Prostate gland (tissue), 2 donors: ENCODE measurements at regions not wholly inside any gene's neighbourhood (a gene's known extent, or its start where the extent isn't known, plus 50 kb on each side); places are given as distances from the start of the nearest gene placed in this dataset.

ENCODE experiments used
- DNase-seq: peaks from one replicate; pipeline ENCODE4 v3.0.0-alpha.2; 2019; ENCODE audit warnings: low spot score
- H3K27ac ChIP-seq, 2 donors: fragments of 200-600 bp; sonication (generic); 2 replicates each; pipeline ENCODE4 v1.5.1; 2017 to 2019
- H3K27me3 ChIP-seq: fragments of 200-600 bp; sonication (generic); replicated peaks from 2 replicates; pipeline ENCODE4 v1.5.1; 2019; ENCODE audit not compliant: insufficient read depth
- H3K36me3 ChIP-seq, 2 donors: fragments of 200-600 bp; sonication (generic); 1 replicate in 1 of 2; 2 replicates in 1 of 2; pipeline versions ENCODE4 v1.5.1 to v1.8.1; 2017 to 2019
- H3K4me1 ChIP-seq: fragments of 200-600 bp; sonication (generic); replicated peaks from 2 replicates; pipeline ENCODE4 v1.5.1; 2019
- H3K4me3 ChIP-seq, 2 donors: fragments of 200-600 bp; sonication (generic); 2 replicates each; pipeline ENCODE4 v1.5.1; 2017 to 2019
- H3K9me3 ChIP-seq: fragments of 200-600 bp; sonication (generic); 2 replicates; pipeline ENCODE4 v1.5.1; 2017
- CTCF ChIP-seq, 4 experiments: fragments of 200-600 bp in 2 of 4; fragments of 450-650 bp in 2 of 4; sonication (generic) in 2 of 4; IDR thresholded peaks; 1 replicate in 3 of 4; 2 replicates in 1 of 4; pipeline ENCODE4 v1.5.1; 2016 to 2019; ENCODE audit warnings: antibody characterized with exemption in 4 of 4, mild to moderate bottlenecking in 2 of 4, moderate library complexity in 2 of 4
- POLR2A ChIP-seq: fragments of 450-650 bp; IDR thresholded peaks from one replicate; pipeline ENCODE4 v1.6.1; 2016; ENCODE audit warnings: antibody characterized with exemption, mild to moderate bottlenecking
- POLR2AphosphoS5 ChIP-seq: sonication (generic); formaldehyde crosslinking; IDR thresholded peaks from one replicate; pipeline ENCODE4 v1.6.1; 2017; ENCODE audit warnings: antibody characterized with exemption
- WGBS: methylation state at CpG from one replicate; pipeline ENCODE4 v1.1.5; 2018; 5-methylcytosine and 5-hydroxymethylcytosine counted together
- intact Hi-C: fragments of 100-400 bp; cut with DNase I; formaldehyde crosslinking; loops from one replicate; pipeline ENCODE4 v1.14.2; 2022

- H3K27me3 ChIP-seq = no peaks in the 10 kb centered on the region
- H3K9me3 ChIP-seq = no peaks in the 10 kb centered on the region
- no peak for TF ChIP-seq POLR2A
- no peak overlapping the region for H3K4me3 ChIP-seq
- no peaks in the 10 kb centered on the region for H3K4me1 ChIP-seq
- intact Hi-C loops = no loop called here
- no peak overlapping the region for H3K27ac ChIP-seq
- WGBS = 77% methylated on average over 2 of the region's 2 CpGs
- no peak for DNase-seq
- H3K36me3 ChIP-seq = no peaks in the 10 kb centered on the region
Measured at GRCh38 chr5:92402045-92402444, 1018.9 kb upstream of the ARRDC3 start.

- Histone ChIP-seq H3K4me3 (no peak overlapping the region), H3K9me3 (no peaks in the 10 kb centered on the region), H3K36me3 (no peaks in the 10 kb centered on the region), H3K27me3 (no peaks in the 10 kb centered on the region), H3K4me1 (no peaks in the 10 kb centered on the region), H3K27ac (no peak overlapping the region)
- DNase-seq = no peak
- TF ChIP-seq POLR2AphosphoS5 (no peak), CTCF (IDR thresholded peaks at IDR 0.05) (no peak), POLR2A (no peak)
- 31% methylated on average over 5 of the region's 5 CpGs for WGBS
- intact Hi-C loops = no loop called here
Measured at GRCh38 chr5:92401492-92401891, 1018.4 kb upstream of the ARRDC3 start.

- Histone ChIP-seq H3K9me3 (no peaks in the 10 kb centered on the region), H3K27me3 (no peaks in the 10 kb centered on the region), H3K27ac (no peak overlapping the region), H3K4me3 (no peak overlapping the region), H3K4me1 (no peaks in the 10 kb centered on the region), H3K36me3 (no peaks in the 10 kb centered on the region)
- intact Hi-C loops = no loop called here
- TF ChIP-seq POLR2A (no peak), CTCF (IDR thresholded peaks at IDR 0.05) (no peak), POLR2AphosphoS5 (no peak)
- 86% methylated on average over 1 of the region's 1 CpG for WGBS
- DNase-seq = no peak
Measured at GRCh38 chr5:92394936-92395335, 1011.8 kb upstream of the ARRDC3 start.

- no peak for TF ChIP-seq POLR2AphosphoS5
- no peak for TF ChIP-seq POLR2A
- TF ChIP-seq CTCF (IDR thresholded peaks at IDR 0.05) = no peak
- H3K4me1 ChIP-seq = no peaks in the 10 kb centered on the region
Measured at GRCh38 chr5:92390657-92391056, 1007.5 kb upstream of the ARRDC3 start.

GRCh38 chr5:92380069-92380770, 997.1 kb upstream of the ARRDC3 start:
- Histone ChIP-seq H3K36me3 (no peaks in the 10 kb centered on the region), H3K27me3 (no peaks in the 10 kb centered on the region), H3K4me3 (no peak overlapping the region), H3K9me3 (no peaks in the 10 kb centered on the region), H3K27ac (no peak overlapping the region), H3K4me1 (no peaks in the 10 kb centered on the region)
- TF ChIP-seq CTCF (IDR thresholded peaks at IDR 0.05) (no peak), POLR2A (no peak), POLR2AphosphoS5 (no peak)
- DNase-seq = no peak
- intact Hi-C loops = no loop called here
- WGBS = 60% methylated on average over 1 of the region's 1 CpG

More at GRCh38 chr5:92390657-92391056, 1007.5 kb upstream of the ARRDC3 start:
- 36% methylated on average over 1 of the region's 1 CpG for WGBS
- H3K36me3 ChIP-seq = no peaks in the 10 kb centered on the region
- H3K27ac ChIP-seq = no peak overlapping the region
- H3K27me3 ChIP-seq = no peaks in the 10 kb centered on the region
- H3K9me3 ChIP-seq = no peaks in the 10 kb centered on the region
- H3K4me3 ChIP-seq = no peak overlapping the region
- DNase-seq = no peak
- intact Hi-C loops = no loop called here
